Fibroblast of peridontal ligament (primary cell): ENCODE measurements at regions not wholly inside any gene's neighbourhood (a gene's known extent, or its start where the extent isn't known, plus 50 kb on each side); places are given as distances from the start of the nearest gene placed in this dataset.

ENCODE experiments used
- DNase-seq: peaks from one replicate; pipeline ENCODE4 v3.0.0-alpha.2; 2010; ENCODE audit errors: extremely low read depth

- no peak for DNase-seq
Measured at GRCh38 chr3:67791620-67792019, 137.2 kb upstream of the SUCLG2 start.

GRCh38 chr3:67790043-67790442, 135.6 kb upstream of the SUCLG2 start:
- peak; percentile 64 for DNase-seq

DNA sequence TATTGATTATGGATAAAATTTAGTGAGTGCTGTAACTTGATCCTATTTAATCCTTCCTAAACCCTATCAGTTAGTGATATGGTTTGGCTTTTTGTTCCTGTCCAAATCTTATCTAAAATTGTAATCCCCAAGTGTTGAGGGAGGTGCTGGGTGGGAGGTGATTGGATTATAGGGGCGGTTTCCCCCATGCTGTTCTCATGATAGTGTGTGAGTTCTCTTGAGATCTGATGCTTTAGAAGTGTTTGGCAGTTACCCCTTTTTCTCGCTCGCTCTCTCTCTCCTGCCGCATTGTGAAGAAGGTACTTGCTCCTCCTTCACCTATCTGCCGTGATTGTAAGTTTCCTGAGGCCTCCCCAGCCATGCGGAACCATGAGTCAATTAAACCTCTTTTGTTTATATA, 134.0 kb upstream of the SUCLG2 start:
- DNase-seq, result no peak

- DNase-seq, result peak; percentile 61
Measured at GRCh38 chr3:67783281-67784250, 129.2 kb upstream of the SUCLG2 start.

DNA sequence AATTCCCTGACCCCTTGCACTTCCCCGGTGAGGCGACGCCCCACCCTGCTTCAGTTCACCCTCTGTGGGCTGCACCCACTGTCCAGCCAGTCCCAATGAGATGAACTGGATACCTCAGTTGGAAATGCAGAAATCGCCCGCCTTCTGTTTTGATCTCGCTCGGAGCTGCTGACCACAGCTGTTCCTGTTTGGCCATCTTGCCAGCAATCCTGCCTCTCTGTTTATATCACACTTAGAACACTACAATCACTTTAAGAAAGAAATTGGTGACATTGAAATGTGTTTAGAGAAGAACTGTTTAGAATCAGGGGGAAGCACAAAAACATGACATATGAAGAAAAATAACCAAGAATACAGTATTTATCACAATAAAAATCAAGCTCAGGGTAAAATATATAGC, 127.5 kb upstream of the SUCLG2 start:
- DNase-seq, result no peak

GRCh38 chr3:67781218-67781617, 126.8 kb upstream of the SUCLG2 start:
- no peak for DNase-seq

DNA sequence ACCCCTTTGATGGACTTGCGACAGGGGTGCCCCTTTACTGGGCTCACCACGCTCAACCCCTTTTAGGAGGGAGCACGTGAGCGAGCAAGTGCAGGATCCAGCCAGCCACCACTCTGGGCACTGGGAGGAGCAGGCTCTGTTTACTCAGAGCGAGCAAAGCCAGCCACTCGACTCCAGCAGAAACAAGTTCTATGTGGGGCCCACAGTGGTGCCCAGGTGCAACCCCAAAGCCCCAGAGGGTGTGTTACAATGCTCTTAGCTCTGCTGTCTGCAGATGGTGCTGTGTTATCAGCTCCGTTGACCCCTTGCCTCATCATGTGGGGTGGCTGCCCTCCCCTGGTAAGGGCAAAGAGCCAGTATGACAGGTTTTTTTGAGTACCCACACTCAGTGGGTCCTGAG, 120.3 kb upstream of the SUCLG2 start:
- DNase-seq, result no peak

DNA sequence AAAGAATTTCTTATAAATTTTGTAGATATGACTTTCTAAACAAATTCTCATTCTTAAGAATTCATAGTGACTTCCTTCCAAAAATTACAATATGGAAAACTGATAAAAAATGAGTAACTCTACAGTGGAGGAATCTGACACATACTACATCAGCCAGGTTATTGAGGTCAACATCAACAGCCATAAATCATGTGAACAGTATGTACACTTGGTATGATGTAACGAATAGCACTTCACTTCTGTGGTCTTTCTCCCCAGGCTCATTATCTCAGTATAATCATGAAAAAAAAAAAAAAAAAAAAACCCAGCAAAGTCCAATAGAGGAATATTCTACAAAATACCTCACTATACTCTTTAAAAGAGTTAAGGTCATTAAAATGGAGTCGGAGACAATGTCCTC, 111.2 kb upstream of the SUCLG2 start:
- DNase-seq, result no peak

GRCh38 chr3:67745296-67745695, 90.9 kb upstream of the SUCLG2 start:
- DNase-seq, result no peak

DNA sequence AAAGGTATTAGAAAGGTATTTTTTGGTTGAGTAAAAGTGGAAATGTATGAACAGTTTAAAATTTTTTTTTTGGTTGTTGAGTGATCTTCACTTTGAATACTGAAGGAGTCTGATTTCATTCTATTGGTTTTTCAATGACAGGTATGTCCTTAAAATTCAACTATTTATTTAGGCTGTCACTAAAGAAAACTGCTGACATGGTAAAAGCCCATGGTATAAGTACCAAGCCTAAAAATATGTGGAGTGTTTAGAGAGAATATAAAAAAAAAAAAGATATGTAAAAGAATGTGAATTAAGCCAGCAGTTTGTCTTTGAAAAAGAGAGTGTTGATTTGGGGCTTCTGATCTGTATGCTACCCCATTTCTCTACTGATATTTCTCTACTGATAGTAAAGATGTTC, 90.3 kb upstream of the SUCLG2 start:
- DNase-seq, result no peak

DNA sequence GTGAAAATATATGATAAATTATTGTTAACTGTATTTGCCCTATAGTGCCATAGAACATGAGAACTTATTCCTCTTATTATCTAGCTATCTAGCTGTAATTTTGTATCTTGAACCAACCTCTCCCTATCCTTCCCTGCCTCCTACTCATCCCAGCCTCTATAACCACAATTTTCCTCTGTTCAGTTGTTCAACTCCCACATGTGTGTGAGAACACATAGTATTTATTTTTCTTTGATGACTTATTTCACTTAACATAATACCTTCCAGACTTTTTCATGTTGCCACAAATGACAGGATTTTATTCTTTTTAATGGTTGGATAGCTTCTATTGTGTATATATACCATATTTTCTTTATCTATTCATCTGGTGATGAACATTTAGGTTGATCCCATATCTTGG, 85.4 kb upstream of the SUCLG2 start:
- peak; percentile 46 for DNase-seq

DNA sequence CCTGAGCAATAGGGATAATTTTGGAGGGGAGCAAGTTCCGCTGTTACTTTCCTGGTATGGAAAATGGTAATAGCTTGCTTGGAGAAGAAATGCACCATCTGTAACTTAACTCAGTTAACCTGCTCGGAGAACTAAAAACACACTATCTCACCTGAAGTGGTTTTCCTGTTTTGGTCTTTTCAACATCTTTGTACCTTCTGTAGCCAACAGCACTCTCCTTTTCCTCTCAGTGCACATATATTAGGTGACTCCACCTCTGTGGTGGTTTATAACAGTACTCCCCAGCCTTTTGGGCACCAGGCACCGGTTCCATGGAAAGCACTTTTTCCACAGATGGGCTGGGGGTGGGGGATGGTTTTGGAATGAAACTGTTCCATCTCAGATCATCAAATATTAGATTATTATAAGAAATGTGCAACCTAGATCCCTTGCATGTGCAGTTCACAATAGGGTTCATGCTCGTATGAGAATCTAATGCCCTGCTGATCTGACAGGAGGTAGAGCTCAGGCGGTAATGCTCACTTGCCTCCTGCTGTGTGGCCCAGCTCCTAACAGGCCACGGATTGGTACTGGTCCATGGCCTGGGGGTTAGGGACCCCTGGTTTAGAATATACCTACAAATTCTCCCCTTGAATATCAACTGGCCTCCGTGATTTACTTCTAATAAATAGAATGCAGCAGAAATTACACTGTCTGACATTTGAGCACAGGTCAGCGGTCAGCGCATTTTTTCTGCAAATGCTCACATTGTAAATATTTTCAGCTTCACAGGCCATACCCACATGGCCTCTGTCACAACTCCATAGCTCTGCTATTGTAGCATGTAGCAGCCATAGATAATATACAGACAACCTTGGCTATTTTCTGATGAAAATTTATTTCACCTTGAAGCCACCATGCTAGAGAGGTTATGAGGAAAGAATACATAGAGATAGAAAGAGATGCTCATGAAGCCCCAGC, 83.8 kb upstream of the SUCLG2 start:
- no peak for DNase-seq

DNA sequence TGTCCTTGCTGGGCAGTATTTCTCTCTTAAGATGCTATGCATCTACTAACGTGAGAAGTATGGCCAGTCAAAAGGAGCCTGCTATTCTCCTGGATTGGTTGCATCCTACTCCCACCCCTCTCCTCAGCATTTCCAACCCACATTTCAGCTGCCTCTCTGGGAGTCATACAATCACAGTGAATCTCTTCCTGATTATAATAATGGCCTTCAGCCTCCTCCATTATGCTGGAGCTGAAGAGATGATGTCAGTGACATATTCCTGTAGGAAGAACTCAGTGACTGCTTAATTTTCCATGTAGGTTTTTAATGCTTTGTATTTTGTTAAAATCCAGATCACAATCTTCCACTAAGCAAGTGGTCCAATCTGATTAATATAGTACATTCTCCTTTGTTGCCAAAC, 82.7 kb upstream of the SUCLG2 start:
- no peak for DNase-seq

- no peak for DNase-seq
Measured at GRCh38 chr3:67733269-67733950, 79.0 kb upstream of the SUCLG2 start.

- no peak for DNase-seq
Measured at GRCh38 chr3:67724434-67724833, 70.0 kb upstream of the SUCLG2 start.

- DNase-seq, result no peak
Measured at GRCh38 chr3:67723863-67724262, 69.5 kb upstream of the SUCLG2 start.

- DNase-seq, result no peak
Measured at GRCh38 chr3:67719333-67719732, 64.9 kb upstream of the SUCLG2 start.

DNA sequence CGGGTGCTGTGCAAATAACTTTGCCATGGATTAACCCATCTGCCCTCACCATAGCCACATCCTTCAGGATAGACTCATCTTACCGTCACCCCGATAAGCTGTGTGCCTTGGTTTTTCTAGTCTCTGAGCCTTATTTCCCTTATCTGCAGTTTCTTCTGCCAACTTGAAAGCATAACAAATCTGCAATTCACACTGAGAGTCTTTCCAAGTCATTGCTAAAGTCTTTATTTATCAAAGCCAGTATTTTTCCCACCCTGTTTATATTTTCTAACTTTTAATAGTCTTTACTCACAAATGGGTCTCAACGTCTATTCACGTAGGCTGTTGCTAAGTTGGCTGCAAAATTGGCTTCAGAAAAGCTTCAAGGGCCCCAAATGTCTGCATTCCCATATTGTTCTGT, 61.6 kb upstream of the SUCLG2 start:
- no peak for DNase-seq

- no peak for DNase-seq
Measured at GRCh38 chr3:67713764-67714469, 59.5 kb upstream of the SUCLG2 start.

DNA sequence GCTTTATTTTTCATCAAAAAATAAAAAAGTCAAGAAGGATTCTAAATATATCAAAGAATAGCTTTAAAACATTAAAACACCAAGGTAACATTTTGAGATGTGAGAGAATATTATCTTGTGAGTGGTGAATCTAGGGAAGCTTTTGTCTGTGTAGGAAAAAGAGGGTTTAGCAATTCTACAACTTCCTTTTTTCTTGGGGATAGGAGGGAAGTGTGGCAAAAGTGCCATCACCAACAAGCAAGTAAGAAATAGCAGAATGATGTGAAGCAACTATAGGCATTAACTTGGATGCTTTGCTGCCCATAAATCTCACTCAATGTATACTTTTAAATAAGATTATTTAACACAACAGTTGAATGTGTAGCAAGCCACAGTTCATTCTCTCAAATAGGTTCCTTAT, 57.8 kb upstream of the SUCLG2 start:
- no peak for DNase-seq

DNA sequence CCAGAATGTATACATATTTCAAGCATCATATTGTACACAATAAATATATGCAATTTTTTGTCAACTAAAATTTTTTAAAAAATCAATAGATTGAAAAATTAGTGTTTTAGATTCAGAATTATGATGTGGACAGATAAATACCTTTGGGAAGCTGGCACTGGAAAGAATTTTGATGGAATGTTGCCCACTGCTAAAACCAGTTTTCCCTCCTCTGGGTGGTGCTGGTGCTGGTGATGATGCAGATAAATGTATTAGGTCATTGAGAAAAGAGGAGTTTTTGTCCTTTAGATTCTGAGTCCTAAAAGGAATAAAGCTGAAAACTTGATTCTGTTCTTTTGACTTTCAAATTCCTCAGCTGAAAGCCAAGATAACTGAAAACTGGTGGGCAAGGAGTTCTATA, 56.0 kb upstream of the SUCLG2 start:
- no peak for DNase-seq
